ENCODE measurements at regions not wholly inside any gene's neighbourhood (a gene's known extent, or its start where the extent isn't known, plus 50 kb on each side); places are given as distances from the start of the nearest gene placed in this dataset.
A peak's percentile ranks its signal among the peaks of the same experiment; 100 is the strongest.
"Not testable (repeated sequence)": the region's sequence is repeated elsewhere in the genome, so short reads cannot be mapped to it uniquely, and the experiment has no call there.

- no peak for DNase-seq (ENCODE audit: low read depth)
Measured at GRCh38 chr10:29791773-29792172, 157.0 kb upstream of the SVIL start.

GRCh38 chr10:29790207-29790606, 155.4 kb upstream of the SVIL start:
- DNase-seq (ENCODE audit: low read depth), result no peak

DNA sequence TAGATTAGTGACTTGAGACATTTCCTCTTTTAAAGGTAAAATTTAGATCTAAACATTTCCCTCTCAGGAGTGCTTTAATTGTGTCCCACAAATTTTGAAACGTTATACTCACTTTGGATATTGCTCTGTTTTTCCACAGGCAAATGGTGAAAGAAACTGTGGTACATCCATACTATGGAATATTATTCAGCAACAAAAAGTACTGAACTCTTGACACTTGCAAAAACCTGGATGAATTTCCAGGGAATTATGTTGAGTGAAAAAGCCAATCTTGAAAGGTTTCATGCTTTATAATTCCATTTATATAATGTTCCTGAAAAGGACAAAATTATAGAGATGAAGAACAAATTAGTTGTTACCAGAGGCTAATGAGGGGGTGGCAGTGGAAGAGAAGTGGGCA, 153.3 kb upstream of the SVIL start:
- DNase-seq (ENCODE audit: low read depth), result no peak

DNA sequence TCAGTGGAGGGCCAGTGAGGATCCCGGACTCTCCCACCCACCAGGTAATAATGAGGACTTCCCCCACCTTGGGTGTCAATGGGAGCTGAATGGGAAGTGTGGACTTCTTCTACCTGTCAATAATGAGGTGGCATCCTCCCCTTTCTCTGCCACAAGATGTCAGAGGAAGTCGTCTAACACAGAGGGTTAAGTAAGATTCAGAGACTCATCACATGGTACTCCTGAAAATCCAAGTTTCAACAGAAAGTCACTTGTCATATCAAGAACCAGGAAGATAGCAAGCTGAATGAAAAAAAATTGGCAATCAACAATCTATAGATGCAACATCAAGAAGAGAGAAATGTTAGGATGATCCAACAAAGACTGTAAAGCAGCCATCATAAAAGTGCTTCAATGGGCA, 150.9 kb upstream of the SVIL start:
- no peak for DNase-seq (ENCODE audit: low read depth)

DNA sequence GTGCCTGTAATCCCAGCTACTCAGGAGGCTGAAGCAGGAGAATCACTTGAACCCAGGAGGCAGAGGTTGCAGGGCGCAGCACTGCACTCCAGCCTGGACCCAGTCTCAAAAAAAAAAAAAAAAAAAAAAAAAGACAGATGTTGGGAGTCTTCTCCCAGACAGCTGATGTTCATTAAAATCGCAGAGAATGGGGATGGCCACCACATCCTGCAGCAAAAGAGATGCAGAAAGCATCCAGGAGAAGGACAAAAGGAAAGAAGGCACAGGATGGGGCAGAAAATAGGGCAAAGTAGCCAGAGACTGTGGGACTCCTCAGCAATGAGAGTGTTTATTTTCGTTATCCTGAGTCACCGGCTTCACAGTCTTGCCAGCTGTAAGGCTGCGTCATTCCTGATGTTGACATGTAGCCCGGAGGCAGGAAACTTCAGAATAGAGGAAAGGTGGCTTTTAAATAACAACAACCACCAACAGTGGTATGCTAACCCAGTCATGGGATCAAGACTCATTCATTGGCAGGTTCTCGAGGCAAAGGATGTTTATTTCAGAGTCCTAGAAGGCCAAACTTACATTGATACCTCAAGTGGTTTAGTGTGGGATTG, 149.5 kb upstream of the SVIL start:
- DNase-seq (ENCODE audit: low read depth), result peak; percentile 100

GRCh38 chr10:29783201-29783947, 148.6 kb upstream of the SVIL start:
- DNase-seq (ENCODE audit: low read depth), result peak; percentile 48

DNA sequence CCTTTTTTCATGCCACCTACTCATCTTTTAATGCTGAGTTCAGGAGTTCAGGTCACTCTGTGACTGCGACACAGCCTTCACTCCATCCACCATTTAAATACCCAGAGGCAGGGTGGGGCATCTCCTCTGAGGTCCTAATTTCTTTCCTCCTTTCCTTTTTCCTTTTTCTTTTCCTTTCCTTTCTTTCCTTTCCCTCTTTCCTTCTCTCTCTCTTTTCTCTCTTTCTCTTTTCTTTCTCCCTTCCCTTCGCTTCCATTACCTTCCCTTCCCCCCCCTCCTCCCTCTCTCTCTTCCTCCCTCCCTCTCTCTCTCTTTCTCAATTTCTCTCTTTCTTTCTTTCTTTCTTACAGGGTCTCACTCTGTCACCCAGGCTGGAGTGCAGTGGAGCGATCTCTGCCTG, 145.9 kb upstream of the SVIL start:
- DNase-seq (ENCODE audit: low read depth), result no peak

DNA sequence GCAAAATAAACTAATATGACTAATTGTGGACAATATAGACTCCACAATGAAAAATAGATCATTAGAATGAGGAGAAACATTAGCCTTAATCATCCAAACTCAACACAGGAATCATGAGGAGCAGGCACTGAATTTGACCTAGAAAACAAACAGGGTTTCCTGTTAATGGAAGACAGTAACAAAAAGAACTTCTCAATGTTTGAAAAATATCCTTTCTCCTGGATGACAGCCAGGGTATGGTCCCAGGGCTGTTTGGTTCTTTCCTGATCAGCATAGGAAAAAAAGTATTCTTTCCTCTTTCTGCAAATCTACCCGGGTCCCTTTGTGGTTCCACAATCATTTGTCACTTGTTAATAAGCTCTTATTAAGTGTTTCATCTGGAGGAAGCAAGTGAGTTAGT, 145.3 kb upstream of the SVIL start:
- DNase-seq (ENCODE audit: low read depth), result no peak

- no peak for DNase-seq (ENCODE audit: low read depth)
Measured at GRCh38 chr10:29776246-29776645, 141.5 kb upstream of the SVIL start.

GRCh38 chr10:29774475-29774874, 139.7 kb upstream of the SVIL start:
- DNase-seq (ENCODE audit: low read depth), result no peak

- DNase-seq (ENCODE audit: low read depth), result no peak
Measured at GRCh38 chr10:29773675-29774091, 138.9 kb upstream of the SVIL start.

DNA sequence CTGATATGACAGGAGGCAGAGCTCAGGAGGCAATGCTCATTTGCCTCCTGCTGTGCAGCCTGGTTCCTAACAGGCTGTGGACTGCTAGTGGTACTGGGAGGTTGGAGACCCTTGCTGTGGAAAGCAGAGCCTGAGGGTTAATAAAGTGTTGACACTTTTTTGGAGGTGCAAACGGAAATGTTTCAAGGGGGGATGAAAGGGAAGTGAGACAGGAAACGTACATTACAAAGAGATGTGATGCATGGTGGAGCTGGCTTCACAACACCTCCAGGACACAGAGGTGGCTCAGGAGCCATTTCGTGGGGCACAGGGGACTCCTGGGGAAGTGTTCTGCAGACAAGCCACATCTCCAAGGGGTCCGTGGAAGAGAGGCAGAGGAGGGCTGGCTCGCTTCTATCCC, 137.6 kb upstream of the SVIL start:
- no peak for DNase-seq (ENCODE audit: low read depth)

- peak; percentile 21 for DNase-seq (ENCODE audit: low read depth)
Measured at GRCh38 chr10:29771376-29771775, 136.6 kb upstream of the SVIL start.

- not testable (repeated sequence) for DNase-seq (ENCODE audit: low read depth)
Measured at GRCh38 chr10:29769277-29769676, 134.5 kb upstream of the SVIL start.

DNA sequence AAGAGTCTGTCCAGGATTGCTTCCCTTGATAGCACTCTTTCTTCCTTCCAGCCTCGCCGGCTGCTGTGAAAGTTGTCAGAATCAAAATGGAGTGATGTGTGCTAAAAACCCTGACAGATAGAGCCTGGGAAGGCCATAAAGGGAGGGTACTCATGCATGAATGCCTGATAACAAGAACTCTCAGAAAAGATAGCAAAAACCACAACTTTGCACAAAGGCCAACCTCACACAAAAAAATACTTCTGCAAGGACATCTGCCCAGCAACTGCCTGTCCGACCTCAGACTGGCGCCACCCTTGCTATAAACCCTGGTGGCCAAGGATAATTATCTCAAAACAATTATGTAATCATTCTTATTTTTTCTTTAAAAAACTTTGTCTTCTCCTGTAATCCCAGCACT, 133.2 kb upstream of the SVIL start:
- DNase-seq (ENCODE audit: low read depth), result no peak

DNA sequence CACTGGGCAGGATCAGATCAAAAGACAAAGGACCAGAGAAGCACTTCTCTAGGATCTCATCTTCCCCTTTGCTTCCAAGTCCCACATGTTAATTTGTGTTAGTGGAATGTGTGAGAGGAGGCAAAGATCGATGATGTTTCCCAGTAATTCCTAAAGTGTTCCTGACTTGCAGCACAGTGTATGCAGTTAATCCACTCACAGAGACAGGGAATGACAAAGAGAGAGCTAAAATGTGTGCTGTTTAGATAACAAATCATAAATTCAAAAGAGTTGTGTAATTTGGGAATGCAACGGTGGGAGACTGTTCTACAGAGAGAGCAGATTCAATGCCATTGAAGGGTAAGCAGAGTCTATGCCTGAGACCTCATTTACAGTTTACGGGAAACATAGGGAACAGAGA, 132.0 kb upstream of the SVIL start:
- no peak for DNase-seq (ENCODE audit: low read depth)

DNA sequence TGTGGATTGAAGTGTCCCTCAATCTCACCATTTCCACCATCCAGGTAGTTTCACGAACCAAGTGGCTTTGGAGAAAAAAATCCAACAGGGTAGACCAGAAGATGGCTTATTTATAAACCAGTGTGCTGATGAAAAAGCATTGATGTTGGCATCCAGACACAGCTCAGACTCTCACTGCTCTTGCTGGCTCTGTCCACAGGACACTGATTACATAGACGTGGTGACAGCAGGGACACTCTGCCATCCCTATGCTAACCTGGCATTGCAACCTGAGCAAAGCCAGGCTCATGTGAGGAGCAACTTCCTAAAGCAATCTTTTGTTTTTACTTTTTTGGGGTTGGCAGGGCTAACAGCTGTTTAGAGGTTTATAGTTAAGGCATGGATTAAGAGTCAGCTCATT, 130.6 kb upstream of the SVIL start:
- DNase-seq (ENCODE audit: low read depth), result no peak

- no peak for DNase-seq (ENCODE audit: low read depth)
Measured at GRCh38 chr10:29763396-29763795, 128.6 kb upstream of the SVIL start.

DNA sequence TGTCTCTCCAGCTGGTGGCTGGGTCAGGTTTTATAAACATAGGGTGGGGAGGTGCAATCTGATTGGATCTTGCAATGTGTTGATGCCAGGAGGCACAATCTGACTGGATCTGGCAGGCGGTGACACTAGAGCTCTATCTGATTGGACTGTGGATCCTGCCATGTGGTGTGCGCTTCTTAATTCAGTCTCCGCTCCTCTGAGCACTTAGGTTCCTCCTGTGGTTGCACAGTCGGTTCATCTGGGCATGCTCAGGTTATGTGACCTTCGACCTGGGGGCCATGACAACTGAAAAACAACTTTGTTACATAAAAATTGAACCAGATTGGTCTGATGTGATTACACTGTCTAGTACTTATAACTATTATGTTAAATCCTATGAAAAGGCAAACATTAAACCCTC, 127.1 kb upstream of the SVIL start:
- no peak for DNase-seq (ENCODE audit: low read depth)

DNA sequence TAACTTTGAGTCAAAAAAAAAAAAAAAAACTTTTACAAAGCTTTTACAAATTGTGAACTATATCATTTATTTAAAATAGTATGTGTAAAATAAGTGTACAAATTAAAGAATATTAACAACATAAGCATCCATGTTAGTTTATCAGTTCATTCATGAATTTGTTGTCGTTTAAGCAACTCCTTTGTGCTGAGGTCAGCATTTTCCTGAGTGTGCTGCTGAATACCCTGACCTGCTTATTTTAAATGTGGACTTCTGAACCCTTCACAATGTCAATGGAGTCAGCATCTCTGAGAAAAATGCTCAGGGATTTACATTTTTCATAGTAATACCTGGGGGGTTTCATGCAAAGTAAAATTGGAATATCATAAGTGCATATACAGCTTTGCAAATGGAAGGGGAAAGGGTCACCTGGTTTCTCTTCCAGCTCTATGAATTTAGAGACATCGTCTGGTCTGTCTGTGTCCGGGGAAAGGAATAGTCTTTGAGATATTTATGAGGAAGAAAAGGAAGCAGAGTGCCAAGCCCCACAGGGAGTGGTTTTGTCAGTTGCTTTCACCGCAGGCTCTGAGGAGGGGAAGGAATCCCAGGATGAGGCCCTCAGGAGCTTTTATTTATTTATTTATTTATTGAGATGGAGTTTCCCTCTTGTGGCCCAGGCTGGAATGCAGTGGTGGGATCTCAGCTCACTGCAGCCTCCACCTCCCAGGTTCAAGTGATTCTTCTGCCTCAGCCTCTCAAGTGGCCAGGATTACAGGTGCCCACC, 125.5 kb upstream of the SVIL start:
- DNase-seq (ENCODE audit: low read depth), result no peak

- DNase-seq (ENCODE audit: low read depth), result no peak
Measured at GRCh38 chr10:29757551-29758297, 123.0 kb upstream of the SVIL start.

- no peak for DNase-seq (ENCODE audit: low read depth)
Measured at GRCh38 chr10:29756451-29756850, 121.7 kb upstream of the SVIL start.

- DNase-seq (ENCODE audit: low read depth), result no peak
Measured at GRCh38 chr10:29753283-29753682, 118.5 kb upstream of the SVIL start.
